ENCODE measurements at regions not wholly inside any gene's neighbourhood (a gene's known extent, or its start where the extent isn't known, plus 50 kb on each side); places are given as distances from the start of the nearest gene placed in this dataset.

DNA sequence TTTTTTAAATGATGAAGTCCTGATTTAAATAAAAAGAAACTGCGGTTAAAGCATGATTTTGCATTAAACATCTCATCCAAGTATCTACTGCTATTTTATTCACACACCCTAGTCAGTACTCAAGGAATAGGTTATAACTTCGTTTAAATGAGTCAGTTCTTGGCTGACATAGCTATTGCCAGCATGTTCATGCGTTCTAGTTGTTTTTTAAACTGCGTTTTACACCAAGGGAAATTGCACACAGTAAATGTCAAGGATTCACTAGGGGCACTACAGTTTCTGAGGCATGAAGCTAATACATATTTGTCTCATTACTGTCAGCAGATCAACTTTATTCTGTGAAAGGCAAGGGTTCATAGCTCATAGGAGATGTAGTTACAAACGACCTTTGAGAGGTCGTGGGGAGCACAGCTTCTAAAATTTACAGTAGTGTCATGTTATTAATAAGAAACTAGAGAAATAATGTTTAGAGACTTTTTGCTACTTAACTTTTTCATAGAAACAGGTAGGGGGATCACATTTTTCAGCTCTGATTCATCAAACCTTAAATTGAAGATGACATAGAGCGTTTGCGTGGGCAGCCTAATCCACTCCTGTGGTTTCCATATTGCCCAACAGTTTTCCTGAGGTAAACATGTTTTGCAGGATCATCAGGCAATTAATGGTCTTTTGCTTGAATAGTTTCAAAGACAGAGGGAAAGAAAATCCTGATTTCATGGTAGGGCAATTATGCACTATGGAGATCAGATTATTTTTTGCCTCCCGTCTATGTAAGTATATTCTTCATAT, 2222.7 kb upstream of the WWC1 start:
- Histone ChIP-seq H3K4me1 (no peaks in the 10 kb centered on the region), H3K4me3 (no peak overlapping the region), H3K9me3 (no peaks in the 10 kb centered on the region), H3K27ac (no peak overlapping the region), H3K36me3 (replicated peaks in 1 of 2; ENCODE audit: insufficient read depth in 1 of 2, low read depth in 2 of 2) (no peaks in the 10 kb centered on the region), H3K27me3 (no peaks in the 10 kb centered on the region)
- no peak for DNase-seq
- intact Hi-C loops (cut with DNase I) = no loop called here
- TF ChIP-seq, protein P1, sequence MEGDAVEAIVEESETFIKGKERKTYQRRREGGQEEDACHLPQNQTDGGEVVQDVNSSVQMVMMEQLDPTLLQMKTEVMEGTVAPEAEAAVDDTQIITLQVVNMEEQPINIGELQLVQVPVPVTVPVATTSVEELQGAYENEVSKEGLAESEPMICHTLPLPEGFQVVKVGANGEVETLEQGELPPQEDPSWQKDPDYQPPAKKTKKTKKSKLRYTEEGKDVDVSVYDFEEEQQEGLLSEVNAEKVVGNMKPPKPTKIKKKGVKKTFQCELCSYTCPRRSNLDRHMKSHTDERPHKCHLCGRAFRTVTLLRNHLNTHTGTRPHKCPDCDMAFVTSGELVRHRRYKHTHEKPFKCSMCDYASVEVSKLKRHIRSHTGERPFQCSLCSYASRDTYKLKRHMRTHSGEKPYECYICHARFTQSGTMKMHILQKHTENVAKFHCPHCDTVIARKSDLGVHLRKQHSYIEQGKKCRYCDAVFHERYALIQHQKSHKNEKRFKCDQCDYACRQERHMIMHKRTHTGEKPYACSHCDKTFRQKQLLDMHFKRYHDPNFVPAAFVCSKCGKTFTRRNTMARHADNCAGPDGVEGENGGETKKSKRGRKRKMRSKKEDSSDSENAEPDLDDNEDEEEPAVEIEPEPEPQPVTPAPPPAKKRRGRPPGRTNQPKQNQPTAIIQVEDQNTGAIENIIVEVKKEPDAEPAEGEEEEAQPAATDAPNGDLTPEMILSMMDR (IDR thresholded peaks at IDR 0.05) = no peak
- TF ChIP-seq POLR2A (IDR thresholded peaks at IDR 0.05) = no peak
- no peak for ATAC-seq
- 69 to 70% methylated on average over 9 of the region's 9 CpGs for WGBS, 2 donors

GRCh38 chr5:166073901-166074581, 2217.4 kb upstream of the WWC1 start:
- H3K27ac ChIP-seq = no peak overlapping the region
- H3K4me3 ChIP-seq = no peak overlapping the region
- DNase-seq (no peak), ATAC-seq (no peak)
- H3K27me3 ChIP-seq = no peaks in the 10 kb centered on the region
- WGBS, 2 donors = 25 to 46% methylated on average over 6 of the region's 6 CpGs
- intact Hi-C loops (cut with DNase I) = no loop called here
- H3K36me3 ChIP-seq (replicated peaks in 1 of 2; ENCODE audit: insufficient read depth in 1 of 2, low read depth in 2 of 2) = no peaks in the 10 kb centered on the region
- no peaks in the 10 kb centered on the region for H3K4me1 ChIP-seq
- no peaks in the 10 kb centered on the region for H3K9me3 ChIP-seq
- TF ChIP-seq POLR2A (IDR thresholded peaks at IDR 0.05) = no peak
- TF ChIP-seq, protein P1 (IDR thresholded peaks at IDR 0.05) = no peak

DNA sequence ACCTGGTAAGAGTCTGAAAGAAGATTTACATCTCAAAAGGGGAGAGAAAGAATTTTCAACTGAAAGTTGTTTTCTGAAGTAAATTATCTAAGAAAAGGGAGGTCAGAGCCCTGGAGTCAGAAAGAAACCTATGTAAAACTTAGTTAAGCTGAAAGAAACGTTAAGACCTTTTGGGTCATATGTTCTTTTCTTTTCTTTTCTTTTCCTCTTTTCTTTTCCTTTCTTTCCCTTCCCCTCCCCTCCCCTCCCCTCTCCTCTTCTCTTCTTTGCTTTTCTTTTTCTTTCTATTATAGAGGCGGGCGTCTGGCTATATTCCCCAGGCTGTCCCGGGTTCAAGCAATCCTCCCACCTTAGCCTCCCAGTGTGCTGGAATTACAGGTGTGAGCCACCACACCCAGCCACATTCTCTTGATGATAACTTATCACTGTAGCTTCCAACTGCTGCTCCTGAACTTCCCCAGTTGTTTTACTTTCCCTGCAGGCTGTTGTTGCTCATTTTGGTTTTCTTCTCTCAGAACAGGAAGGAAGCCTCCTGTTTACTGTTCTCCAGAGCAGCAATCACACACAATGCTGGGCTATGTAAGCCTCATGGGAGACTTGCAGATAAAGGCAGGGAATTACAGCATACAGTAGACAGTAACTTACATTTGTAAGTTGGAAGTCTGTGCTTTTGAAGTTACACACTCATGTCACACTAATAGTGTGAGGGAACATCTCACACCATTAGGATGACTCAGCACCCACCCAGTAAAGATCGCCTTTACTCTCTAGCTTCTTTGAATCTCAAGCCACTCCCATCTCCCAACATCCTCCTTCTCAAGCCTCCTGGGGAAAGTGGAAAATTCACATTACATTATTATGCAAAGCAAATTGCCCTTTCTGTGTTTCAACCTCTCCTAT, 2216.6 kb upstream of the WWC1 start:
- WGBS, 2 donors = 26 to 37% methylated on average over 5 of the region's 5 CpGs
- intact Hi-C loops (cut with DNase I) = no loop called here
- no peaks in the 10 kb centered on the region for H3K9me3 ChIP-seq
- DNase-seq = no peak
- no peak for TF ChIP-seq POLR2A (IDR thresholded peaks at IDR 0.05)
- TF ChIP-seq, protein P1 (IDR thresholded peaks at IDR 0.05) = no peak
- no peak overlapping the region for H3K4me3 ChIP-seq
- H3K36me3 ChIP-seq (replicated peaks in 1 of 2; ENCODE audit: insufficient read depth in 1 of 2, low read depth in 2 of 2) = no peaks in the 10 kb centered on the region
- no peaks in the 10 kb centered on the region for H3K4me1 ChIP-seq
- no peak overlapping the region for H3K27ac ChIP-seq
- no peaks in the 10 kb centered on the region for H3K27me3 ChIP-seq
- ATAC-seq = no peak

GRCh38 chr5:166083183-166083959, 2208.1 kb upstream of the WWC1 start:
- intact Hi-C loops (cut with DNase I) = no loop called here
- TF ChIP-seq, protein P1 (IDR thresholded peaks at IDR 0.05) = no peak
- TF ChIP-seq POLR2A (IDR thresholded peaks at IDR 0.05) = no peak
- H3K27ac ChIP-seq = no peak overlapping the region
- WGBS, 2 donors = 49 to 54% methylated on average over 11 of the region's 11 CpGs
- H3K4me1 ChIP-seq = no peaks in the 10 kb centered on the region
- DNase-seq = no peak
- H3K36me3 ChIP-seq (replicated peaks in 1 of 2; ENCODE audit: insufficient read depth in 1 of 2, low read depth in 2 of 2) = no peaks in the 10 kb centered on the region
- H3K4me3 ChIP-seq = no peak overlapping the region
- H3K9me3 ChIP-seq = no peaks in the 10 kb centered on the region
- H3K27me3 ChIP-seq = no peaks in the 10 kb centered on the region
- no peak for ATAC-seq
